AML-193 (cell line): ENCODE measurements at regions not wholly inside any gene's neighbourhood (a gene's known extent, or its start where the extent isn't known, plus 50 kb on each side); places are given as distances from the start of the nearest gene placed in this dataset.
"Not testable (repeated sequence)": the region's sequence is repeated elsewhere in the genome, so short reads cannot be mapped to it uniquely, and the experiment has no call there.

Experiments
- DNase-seq, 2 experiments: peaks; one replicate each; lab custom pipeline; 2025; lab: John Stamatoyannopoulos, UW

- no peak for DNase-seq
These were observed 159.5 kb upstream of the TBC1D5 start for GRCh38 chr3:17901893-17902292.

DNA sequence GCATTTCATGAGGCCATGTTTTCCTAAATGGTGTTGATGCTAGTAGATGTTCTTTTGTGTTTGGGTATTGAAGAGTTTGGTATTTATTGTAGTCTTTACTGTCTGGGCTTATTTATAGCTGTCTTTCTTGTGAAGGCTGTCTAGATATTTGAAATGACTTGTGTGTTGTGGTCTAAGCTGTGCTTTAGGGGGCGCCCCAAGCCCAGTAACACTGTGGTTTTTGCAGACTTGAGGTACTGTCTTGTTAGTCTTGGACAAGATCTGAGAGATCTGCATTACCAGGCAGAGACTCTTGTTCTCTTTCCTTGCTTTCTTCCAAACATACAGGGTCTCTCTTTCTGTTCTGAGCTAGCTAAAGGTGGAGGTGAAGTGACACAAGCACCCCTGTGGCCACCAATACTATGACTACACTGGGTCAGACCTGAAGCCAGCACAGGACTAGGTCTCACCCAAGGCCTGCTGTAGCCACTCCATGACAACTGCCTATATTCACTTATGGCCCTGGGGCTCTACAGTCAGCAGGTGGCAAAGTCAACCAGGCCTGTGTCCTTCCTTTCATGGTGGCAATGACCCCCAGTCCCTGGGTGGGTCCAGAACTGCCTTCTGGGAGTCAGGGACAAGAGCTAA, 152.1 kb upstream of the TBC1D5 start:
- DNase-seq, result peak; percentile 72 to 77

GRCh38 chr3:17891139-17891856, 148.9 kb upstream of the TBC1D5 start:
- DNase-seq, result no peak

GRCh38 chr3:17885986-17886385, 143.6 kb upstream of the TBC1D5 start:
- DNase-seq, result no peak

DNA sequence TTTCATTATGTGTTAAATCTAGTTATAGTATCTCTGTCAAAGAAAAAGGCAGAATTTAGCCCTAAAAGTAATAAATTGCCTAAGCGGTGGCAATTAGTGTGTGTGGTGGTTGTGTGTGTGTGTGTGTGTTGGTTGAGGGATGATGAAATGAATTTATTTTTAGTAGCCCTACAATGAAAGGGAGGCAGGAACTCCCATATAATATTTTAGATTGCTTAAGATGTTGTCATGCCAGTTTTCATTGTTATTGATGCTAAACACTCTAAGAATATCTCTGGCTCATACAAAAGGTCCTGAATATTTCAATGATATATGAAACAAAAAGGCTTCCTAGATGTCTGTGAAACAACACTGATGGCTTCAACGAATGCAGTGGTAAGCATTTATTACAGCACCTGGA, 140.6 kb upstream of the TBC1D5 start:
- no peak for DNase-seq

- DNase-seq, result no peak
These were observed 134.9 kb upstream of the TBC1D5 start for GRCh38 chr3:17877299-17877698.

DNA sequence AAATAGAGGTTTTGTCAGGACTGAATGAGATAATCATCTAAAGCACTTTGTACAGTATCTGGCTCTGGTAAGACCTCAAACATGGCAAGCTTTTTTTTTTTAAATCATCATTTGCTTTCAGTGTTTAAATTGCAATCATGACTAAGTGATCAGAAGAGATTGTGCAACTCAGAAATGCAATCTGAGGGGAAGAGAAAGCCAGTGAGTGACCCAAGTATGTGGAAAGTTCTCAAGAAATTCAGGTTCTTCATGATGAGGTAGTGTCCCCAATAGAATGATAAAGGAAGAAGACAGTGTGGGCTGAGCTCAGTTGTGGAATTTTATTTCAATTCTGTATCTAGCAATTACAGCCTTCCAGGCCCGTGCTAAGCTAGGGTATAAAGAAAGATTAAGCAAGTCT, 132.2 kb upstream of the TBC1D5 start:
- DNase-seq, result peak; percentile 44 to 55

DNA sequence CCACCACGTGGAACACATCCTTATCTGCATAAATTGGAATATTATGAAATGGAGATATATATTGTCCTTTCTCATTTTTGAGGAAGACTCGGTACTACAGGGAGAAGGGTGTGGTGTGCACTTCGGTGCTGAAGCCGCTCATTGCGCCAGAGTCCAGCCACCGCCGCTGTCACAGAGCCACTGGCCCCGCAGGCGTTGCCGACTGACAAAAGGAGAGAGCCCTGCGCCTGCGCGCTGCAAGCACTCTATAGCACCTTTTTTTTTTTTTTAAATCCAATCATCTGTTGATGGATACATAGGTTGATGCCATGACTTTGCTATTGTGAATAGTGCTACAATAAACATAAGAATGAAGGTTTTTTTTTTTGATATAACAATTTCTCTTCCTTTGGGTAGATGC, 130.0 kb upstream of the TBC1D5 start:
- DNase-seq, result no peak

GRCh38 chr3:17865631-17866030, 123.2 kb upstream of the TBC1D5 start:
- no peak for DNase-seq

DNA sequence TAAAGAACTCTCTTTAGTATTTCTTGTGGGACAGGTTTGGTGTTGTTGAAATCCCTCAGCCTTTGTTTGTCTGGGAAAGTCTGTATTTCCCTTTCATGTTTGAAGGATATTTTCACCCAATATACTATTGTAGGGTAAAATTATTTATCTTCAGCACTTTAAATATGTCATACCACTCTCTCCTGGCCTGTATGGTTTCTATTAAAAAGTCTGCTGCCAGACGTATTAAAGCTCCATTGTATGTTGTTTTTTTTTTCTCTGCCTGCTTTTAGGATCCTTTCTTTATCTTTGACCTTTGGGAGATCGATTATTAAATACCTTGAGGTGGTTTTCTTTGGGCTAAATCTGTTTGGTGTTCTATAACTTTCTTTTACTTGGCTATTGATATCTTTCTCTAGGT, 119.0 kb upstream of the TBC1D5 start:
- no peak for DNase-seq

GRCh38 chr3:17860840-17861471, 118.5 kb upstream of the TBC1D5 start:
- not testable (repeated sequence) for DNase-seq

DNA sequence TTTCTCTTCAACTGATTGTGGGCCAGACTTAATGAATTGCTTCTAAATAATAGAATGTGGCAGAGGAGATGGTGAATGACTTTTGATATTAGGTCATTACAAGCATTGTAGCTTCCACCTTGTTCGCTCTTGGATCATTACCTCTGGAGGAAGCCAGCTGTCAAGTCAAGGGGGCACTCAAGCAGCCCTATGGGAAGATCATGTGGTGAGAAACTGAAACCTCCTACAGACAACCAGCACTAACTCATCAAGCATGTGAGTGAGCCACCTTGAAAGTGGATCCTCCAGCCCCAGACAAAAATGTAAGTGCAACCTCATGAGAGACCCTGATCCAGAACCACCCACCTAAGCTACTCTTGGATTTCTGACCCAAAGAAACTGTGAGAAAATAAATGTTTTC, 109.8 kb upstream of the TBC1D5 start:
- DNase-seq, result no peak

DNA sequence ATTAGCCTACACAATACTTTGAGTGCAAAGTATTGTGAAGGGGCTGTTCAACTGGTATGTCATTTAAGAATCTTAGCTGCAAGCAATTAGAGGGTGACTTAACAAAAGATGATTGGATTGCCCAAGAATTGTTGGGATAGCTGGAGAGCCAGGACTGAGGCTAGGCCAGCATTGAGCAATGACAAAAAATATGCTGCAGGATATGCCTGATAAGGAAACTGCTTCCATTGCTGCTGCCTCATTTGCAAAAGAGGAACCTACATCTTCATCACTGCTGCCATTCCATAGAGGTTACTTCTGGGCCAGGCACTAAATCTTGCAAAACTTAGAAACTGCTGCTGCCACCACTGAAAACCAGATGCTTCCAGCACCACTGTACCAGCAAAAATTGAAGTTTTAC, 108.0 kb upstream of the TBC1D5 start:
- peak; percentile 95 to 97 for DNase-seq

DNA sequence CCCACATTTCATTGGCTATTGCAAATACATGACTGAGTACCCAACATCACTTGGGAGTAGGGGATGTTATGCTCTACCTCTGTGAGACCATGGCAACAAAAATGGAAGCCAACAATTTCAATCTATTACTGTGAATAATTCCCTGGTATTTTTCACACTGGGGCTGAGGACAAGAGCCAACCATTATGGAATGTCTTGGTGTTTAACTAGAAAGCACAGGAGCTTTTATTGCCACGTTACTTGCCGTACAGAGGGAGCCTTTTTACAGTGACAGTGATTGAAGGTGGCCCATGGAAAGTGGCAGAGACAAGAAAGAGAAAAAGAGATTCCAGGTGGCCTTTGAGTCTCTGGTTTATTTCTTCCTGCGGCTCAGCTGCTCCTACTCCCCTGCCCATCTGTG, 105.7 kb upstream of the TBC1D5 start:
- no peak for DNase-seq

DNA sequence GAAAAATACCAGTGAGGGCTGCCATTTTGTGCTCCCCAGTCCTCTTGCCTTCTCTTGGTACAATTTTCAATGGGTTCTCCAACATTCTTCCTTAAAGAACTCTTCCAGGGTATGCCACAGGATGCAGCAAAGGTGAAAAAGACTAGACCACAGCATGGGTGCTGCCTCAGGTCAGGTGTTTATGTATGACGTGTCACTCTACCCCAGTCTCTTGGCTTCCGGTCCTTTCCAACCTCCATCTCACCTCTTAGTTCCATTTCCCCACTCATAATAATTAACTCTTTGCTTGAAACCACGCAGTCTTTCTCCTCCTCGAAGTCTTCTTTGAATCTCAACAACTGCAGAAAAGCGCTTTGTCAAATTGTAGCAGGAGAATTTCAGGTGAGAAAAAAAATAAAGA, 104.7 kb upstream of the TBC1D5 start:
- no peak for DNase-seq

DNA sequence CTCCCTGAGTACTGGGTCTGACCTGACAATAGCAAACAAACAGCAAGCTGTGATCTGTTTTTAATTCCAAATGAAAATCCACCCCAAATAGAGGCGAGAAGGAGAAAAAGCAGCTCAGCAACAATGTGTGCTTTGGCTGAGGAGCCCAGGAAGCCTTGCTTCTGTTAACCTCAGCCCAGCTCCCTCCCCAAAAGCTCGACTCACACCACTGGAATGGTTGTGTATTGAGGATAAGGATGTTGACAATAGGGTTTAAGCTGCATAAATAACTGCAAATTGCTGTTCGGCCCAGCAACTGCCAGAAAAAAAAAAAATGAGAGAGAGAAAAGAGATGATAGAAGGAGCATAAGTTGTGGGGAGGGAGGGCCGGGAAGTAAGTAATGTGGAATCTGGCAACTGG, 104.0 kb upstream of the TBC1D5 start:
- no peak for DNase-seq

- DNase-seq, result no peak
These were observed 102.8 kb upstream of the TBC1D5 start for GRCh38 chr3:17845026-17845812.

- peak; percentile 6 to 35 for DNase-seq
These were observed 101.8 kb upstream of the TBC1D5 start for GRCh38 chr3:17844236-17844635.

DNA sequence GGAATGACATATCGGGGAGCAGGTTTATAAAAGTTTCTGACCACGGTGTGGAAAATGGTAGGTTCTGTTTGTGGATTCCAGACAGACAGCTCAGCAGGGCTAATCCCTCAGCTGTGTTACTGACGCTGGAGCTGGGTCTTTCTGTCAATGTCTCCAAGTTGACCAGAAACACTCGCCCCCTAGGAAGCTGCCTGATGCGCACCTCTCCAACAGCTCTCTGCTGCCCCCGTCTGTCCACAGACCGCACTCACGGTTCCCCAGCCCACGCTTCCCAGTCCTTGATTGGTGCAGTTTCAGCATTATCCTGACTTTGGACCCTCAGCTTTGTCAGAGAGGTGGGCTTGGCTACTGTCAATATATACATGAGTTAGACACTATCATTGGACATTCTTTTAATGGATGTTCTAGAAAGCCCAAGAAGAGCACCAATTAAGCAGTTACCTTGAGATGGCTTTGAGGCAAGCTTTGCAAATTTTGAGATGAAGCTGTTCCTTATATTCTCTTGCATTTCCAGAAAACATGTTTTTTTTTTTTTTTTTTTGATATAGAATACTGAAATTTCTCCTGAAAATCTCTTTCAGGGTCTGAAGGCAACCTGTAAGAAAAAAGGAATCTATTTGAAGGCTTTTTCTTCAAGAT, 98.9 kb upstream of the TBC1D5 start:
- DNase-seq, result peak; percentile 38 to 46

DNA sequence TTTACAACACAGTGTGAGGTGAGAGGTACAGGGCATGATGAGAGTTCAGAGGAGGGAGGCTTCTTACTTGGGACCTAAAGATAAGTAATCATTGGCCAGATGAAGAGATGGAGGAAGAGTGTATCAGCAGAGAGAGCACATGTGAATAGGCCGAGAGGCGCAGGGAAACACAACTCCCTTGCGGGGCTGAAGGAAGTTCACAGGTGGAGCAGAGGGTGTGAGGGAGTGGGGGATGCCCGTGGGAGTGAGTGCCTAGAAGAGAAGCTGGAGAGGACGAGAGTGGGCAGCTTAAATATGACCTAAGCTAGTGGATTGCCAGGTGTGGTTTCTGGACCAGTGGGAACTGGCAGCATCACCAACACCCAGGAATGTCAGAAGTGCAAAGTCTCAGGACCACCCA, 98.2 kb upstream of the TBC1D5 start:
- DNase-seq, result no peak

GRCh38 chr3:17840126-17840525, 97.7 kb upstream of the TBC1D5 start:
- DNase-seq, result no peak

DNA sequence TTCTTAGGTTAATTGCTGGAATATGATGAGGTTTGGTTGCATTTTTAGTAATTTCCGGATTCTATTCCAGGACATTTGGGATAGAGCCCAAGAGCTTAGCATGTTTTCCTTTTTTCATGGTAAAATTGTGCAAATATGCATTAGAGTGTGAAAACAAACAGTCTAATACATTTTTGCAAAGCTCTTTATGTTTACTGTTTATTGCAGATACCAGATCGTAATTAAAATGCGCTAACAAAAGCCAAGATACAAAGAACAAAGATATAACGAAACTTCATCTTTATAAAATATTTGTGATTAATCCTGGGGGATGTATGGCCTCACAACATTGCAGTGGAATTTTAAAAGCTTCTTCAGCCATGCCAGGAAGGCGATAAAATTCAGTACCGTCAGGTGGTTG, 94.5 kb upstream of the TBC1D5 start:
- no peak for DNase-seq
